ENCODE measurements at regions not wholly inside any gene's neighbourhood (a gene's known extent, or its start where the extent isn't known, plus 50 kb on each side); places are given as distances from the start of the nearest gene placed in this dataset.

DNA sequence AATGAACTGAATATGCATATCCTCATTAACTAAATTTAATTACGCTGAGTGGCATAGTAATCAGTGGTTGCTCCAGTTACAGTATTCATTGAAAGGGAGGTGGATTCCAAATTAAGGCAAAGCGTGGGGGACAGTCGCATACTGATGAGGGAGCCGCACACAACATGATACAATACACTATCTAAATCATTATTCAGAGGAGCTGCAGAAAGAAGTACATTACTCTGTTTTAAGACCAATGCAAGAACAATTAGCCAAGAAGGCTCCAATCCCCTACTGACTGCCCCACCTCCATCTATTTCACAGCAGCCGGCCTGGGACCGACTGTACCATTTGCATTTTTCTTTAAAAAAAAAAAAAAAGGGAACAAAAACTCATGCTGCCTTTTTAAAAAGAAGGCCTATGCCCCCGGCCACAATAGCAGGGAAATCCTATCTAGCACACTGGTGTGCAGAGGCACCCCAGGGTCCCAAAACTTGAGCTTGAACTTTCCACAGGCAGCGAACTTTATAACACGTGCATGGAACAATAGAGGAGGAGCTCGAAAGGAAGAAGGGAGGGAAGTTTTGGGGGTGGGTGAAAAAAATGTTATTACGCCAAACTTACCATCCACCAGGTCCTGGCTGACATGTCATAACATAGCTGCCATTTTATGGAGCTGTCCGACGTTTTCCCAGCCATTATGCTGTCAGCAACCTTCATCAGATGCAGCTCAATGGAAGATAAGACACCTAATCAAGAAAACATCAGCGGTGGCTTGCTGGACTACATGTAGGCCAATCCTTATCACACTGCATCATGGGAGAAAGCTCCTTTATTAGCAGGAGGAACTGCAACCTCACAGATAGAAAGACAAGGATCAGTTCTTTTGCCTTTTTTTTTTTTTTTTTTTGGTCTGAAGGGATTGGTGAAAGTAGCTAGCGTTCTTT, 161.6 kb downstream of the ZDHHC21 start:
- TF ChIP-seq EZH2 (IDR thresholded peaks at IDR 0.05; ENCODE audit: borderline replicate concordance, low read length) (no peak), CTCF (IDR thresholded peaks at IDR 0.05; ENCODE audit: low read length) (no peak)
